GM19467 (cell line): ENCODE measurements at regions not wholly inside any gene's neighbourhood (a gene's known extent, or its start where the extent isn't known, plus 50 kb on each side); places are given as distances from the start of the nearest gene placed in this dataset.
"Not testable (repeated sequence)": the region's sequence is repeated elsewhere in the genome, so short reads cannot be mapped to it uniquely, and the experiment has no call there.

ENCODE experiments used
- ATAC-seq: cut with Tn5 transposase; IDR thresholded peaks from one replicate; pipeline ENCODE4 v1.9.1; 2021; ENCODE audit warnings: mild to moderate bottlenecking, moderate library complexity; ENCODE audit not compliant: unreplicated experiment

DNA sequence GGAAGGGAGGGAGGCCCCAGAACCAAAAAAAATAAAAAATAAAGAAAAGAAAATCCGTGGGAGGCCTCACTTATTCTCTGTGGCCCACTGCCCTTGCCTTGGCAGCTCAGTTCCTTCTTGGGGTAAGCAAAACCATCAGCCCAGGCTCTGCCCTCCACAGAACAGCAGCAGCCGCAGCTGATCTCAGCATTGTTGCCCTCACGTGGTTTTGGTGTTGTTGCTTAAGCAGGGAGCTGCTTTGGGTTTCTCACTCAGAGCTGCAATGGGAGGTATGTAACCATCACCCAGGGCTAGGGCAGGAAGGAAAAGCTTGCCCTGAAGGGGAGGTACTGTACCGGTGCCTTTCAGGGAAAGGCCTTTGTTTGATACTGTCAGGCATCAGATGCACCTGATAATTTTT, 374.7 kb upstream of the WWC1 start:
- no peak for ATAC-seq

GRCh38 chr5:167918184-167918812, 373.1 kb upstream of the WWC1 start:
- ATAC-seq = no peak

DNA sequence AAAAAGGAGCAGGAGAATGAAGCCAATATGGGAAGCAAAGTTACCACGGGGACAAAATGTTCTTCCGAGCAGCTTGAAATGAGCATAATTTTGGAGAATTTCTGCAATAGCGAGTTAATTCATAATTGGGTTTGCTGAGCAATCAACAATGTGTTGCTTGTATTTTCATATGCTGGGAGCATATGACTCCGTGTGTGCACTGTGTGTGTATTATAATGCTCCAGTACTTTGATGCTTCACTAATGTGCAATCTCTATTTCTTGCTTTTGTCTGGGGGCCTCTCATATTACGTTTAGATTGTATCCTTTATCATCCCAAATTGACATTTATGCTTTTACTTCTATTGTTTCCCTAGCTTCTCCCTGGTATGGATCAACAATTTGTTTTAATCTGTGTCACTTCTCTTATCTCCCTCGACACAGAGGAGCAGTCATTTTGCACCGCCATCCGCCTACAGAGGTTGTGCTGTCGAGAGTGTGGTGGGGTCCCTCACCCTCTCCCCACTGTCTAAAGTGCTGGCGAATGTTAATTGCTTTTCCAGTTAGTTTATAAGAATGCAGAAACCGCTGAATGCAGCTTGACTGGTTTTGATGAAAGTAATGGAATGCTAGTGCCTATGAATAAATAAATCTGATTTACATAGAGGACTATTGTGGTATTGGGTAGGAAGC, 372.5 kb upstream of the WWC1 start:
- ATAC-seq = no peak

- no peak for ATAC-seq
These were observed 370.9 kb upstream of the WWC1 start for GRCh38 chr5:167920589-167920988.

GRCh38 chr5:167921796-167922195, 369.6 kb upstream of the WWC1 start:
- no peak for ATAC-seq

DNA sequence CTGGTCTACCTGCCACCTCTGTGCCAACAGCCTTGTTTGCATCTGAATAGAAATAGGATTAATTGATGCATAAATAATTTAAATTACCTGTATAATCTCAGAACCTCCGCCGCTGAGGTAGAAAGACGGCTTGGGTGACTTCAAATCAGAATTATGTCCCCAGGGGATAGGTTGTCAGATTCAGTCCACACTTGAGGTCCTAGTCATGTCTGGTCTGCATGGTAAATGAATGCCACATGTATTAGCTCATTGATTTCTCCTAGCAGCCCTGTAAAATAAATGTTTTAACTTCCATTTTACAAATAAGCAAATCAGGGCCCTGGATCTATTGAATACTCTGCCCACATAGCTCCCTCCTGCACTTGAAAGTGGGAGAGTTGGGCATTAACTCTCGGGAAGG, 368.0 kb upstream of the WWC1 start:
- no peak for ATAC-seq

DNA sequence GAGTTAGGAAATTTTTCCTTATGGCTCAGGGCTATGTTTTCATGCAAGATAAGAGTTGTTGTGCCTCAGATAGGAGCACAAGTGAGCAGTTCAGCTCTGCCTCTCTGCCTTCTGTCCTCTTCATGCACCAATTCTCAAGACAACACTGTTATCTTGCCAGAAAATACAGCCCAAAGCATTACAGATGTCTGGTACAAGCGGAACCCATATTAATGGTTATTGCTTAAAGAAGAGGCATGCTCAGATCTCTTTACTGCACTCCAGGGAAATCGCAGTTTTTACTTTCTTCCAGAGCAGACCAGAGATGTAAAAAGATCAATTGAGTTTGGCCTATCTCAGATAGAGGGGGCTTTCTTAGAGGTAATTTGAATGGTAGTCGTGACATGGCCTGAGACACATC, 361.6 kb upstream of the WWC1 start:
- ATAC-seq = no peak

- ATAC-seq = no peak
These were observed 356.9 kb upstream of the WWC1 start for GRCh38 chr5:167934551-167934971.

GRCh38 chr5:167936022-167936421, 355.4 kb upstream of the WWC1 start:
- ATAC-seq = no peak

DNA sequence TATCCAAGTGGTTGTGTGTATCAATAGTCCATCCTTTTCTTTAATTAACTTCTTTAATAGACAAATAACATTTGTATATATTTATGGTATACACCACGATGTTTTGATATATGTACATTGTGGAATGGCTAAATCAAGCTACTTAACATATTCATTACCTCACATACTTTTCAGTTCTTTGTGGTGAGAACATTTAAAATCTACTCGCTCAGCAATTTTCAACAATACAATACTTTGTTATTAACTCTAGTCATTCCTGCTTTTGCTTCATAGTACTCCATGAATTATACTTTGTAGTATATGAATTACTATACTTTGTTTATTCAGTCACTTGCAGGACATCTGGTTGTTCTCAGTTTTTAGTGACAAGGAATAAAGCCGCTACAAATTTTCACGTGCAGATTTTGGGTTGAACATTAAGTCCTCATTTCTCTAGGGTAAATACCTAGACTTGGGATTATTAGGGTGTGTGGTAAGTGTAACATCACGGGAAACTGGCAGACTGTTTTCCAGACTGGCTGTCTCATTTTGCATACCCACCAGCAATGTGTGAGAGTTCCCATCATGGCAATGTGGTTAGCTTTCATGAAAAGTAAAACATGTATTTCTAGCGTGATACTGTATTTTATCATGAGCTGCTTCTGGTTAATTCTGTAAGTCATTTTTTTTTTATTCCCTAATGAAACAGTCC, 354.4 kb upstream of the WWC1 start:
- no peak for ATAC-seq

GRCh38 chr5:167937635-167937998, 353.8 kb upstream of the WWC1 start:
- no peak for ATAC-seq

DNA sequence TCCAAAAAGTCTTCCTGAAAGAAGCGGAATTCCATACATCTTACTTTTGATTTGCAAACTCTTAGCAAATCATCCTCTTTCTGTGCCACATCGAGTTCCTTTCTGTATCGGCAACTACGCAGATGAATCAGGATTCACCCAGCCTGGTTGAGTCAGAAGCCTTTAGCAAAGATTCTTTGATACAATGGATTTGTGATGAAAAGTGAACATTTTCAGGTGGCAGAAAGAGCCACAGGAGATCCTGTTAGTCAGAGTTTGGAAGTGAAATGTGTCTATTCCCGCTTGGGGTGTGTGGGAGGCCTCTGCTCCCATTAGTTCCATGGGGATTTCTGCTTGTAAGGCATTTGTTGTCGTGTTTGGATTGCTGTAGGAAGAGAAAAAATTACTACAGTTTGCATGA, 351.8 kb upstream of the WWC1 start:
- no peak for ATAC-seq

DNA sequence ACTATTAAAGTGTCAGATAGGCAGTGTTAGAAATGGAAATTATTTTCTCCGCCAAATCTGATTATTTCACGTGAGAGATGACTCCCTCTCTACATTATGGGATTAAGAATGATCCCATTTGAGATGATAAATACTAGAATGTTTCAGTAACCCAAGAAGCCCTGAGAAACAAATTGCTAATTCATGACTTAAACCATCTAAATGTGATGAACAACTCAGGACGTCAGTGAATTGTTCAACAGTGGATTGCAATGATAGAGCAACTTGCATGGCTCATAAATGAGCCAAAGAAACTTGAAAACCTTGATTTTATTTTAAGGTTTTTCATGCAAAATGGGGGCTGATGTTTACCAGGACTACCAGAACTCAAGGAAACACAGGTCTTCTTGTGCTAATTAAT, 350.5 kb upstream of the WWC1 start:
- ATAC-seq = no peak

GRCh38 chr5:167941556-167941955, 349.9 kb upstream of the WWC1 start:
- ATAC-seq = not testable (repeated sequence)

GRCh38 chr5:167943343-167943742, 348.1 kb upstream of the WWC1 start:
- ATAC-seq = no peak

- no peak for ATAC-seq
These were observed 347.2 kb upstream of the WWC1 start for GRCh38 chr5:167944121-167944852.

DNA sequence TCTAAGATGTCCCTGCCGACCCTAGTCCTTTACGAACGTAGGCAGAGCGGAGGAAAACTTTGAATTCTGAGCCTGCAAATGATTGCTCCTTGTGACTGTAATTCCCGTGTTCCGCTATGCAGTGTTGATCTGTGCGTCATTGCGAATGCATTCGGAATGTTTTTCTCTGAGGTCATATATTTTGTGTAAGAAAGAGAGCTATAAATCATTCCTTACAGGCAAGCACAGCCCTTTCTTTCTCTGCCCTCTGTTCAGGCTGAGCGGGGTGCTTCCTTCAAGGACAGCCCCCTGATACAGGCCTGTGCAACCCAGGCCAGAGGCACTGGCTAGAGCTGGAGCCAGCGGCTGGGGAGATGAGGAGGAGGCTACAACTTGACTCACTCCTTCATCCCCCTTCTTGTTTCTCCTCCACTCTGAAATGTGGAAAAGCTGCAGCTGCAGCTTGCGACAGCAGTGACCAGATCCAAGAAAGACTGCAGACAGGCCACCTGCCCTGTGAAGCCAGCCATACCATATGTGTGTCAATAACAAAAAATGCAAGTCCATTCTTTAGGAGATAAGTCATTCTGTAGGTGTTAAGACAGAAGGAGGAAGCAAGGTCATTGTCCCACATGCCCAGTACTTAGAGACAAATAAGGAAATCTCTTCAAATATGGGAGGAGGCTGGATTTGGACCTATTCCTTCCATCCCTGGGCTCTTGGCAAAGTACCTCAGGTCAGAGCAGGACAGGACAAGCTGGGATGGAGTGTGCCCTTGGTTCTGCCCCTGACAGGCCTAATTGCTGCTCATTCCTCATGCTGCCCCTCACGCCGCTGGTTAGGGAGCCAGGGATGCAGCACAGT, 345.7 kb upstream of the WWC1 start:
- no peak for ATAC-seq

DNA sequence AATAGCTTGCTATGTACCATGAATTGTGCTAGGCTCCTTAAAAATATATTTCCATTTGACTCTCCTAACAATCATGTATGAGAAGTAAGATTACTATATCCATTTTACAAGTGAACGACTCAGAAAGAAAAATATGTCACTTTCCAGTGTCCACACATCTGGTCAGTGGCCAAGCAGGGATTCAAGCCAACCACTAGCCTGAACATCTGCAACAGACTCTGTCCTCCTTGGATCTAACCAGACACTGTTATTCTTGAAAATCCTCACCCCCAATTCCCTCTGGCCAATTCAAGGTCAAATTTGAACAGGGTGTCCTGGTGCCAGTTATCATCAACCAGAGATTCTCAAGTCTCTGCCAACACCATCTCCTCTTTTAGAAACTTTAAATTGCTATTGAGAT, 344.1 kb upstream of the WWC1 start:
- ATAC-seq = no peak

GRCh38 chr5:167948251-167948650, 343.2 kb upstream of the WWC1 start:
- no peak for ATAC-seq

GRCh38 chr5:167949435-167949834, 342.0 kb upstream of the WWC1 start:
- no peak for ATAC-seq
